Esophagus squamous epithelium (tissue), 4 donors: ENCODE measurements at regions not wholly inside any gene's neighbourhood (a gene's known extent, or its start where the extent isn't known, plus 50 kb on each side); places are given as distances from the start of the nearest gene placed in this dataset.
"Not testable (repeated sequence)": the region's sequence is repeated elsewhere in the genome, so short reads cannot be mapped to it uniquely, and the experiment has no call there.

Experiments
- POLR2A ChIP-seq, 4 donors: fragments of 450-650 bp; IDR thresholded peaks; one replicate each; pipeline ENCODE4 v1.6.1; 2017; ENCODE audit warnings: antibody characterized with exemption in 4 of 4, mild to moderate bottlenecking in 4 of 4, moderate library complexity in 3 of 4
- TF ChIP-seq, protein P1 (sequence below), 6 experiments: fragments of 450-650 bp in 4 of 6; fragments of 200-600 bp in 2 of 6; sonication (generic) in 2 of 6; IDR thresholded peaks; one replicate each; pipeline ENCODE4 v1.5.1; 2016 to 2019; ENCODE audit warnings: antibody characterized with exemption in 6 of 6, mild to moderate bottlenecking in 4 of 6, moderate library complexity in 4 of 6

DNA sequence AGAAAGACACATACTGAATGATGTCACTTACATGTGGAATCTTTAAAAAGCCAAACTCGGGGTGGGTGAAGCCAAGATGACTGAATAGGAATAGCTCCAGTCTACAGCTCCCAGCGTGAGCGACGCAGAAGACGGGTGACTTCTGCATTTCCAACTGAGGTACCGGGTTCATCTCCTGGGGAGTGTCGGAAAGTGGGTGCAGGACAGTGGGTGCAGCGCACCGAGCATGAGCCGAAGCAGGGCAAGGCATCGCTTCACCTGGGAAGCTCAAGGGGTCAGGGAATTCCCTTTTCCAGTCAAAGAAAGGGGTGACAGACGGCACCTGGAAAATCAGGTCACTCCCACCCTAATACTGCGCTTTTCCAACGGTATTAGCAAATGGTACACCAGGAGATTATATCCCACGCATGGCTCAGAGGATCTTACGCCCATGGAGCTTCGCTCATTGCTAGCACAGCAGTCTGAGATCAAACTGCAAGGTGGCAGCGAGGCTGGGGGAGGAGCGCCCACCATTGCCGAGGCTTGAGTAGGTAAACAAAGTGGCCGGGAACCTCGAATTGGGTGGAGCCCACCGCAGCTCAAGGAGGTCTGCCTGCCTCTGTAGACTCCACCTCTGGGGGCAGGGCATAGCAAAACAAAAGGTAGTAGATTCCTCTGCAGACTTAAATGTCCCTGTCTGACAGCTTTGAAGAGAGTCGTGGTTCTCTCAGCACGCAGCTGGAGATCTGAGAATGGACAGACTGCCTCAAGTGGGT is 103.0 kb upstream of the TMEM45B start:
- TF ChIP-seq, protein P1, sequence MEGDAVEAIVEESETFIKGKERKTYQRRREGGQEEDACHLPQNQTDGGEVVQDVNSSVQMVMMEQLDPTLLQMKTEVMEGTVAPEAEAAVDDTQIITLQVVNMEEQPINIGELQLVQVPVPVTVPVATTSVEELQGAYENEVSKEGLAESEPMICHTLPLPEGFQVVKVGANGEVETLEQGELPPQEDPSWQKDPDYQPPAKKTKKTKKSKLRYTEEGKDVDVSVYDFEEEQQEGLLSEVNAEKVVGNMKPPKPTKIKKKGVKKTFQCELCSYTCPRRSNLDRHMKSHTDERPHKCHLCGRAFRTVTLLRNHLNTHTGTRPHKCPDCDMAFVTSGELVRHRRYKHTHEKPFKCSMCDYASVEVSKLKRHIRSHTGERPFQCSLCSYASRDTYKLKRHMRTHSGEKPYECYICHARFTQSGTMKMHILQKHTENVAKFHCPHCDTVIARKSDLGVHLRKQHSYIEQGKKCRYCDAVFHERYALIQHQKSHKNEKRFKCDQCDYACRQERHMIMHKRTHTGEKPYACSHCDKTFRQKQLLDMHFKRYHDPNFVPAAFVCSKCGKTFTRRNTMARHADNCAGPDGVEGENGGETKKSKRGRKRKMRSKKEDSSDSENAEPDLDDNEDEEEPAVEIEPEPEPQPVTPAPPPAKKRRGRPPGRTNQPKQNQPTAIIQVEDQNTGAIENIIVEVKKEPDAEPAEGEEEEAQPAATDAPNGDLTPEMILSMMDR (IDR thresholded peaks at IDR 0.05) = not testable (repeated sequence)
- TF ChIP-seq POLR2A (IDR thresholded peaks at IDR 0.05) = not testable (repeated sequence)
